Breast epithelium (tissue), 3 donors: ENCODE measurements at regions not wholly inside any gene's neighbourhood (a gene's known extent, or its start where the extent isn't known, plus 50 kb on each side); places are given as distances from the start of the nearest gene placed in this dataset.

Experiments
- POLR2A ChIP-seq: fragments of 450-650 bp; IDR thresholded peaks from one replicate; pipeline ENCODE4 v1.6.1; 2016; ENCODE audit warnings: antibody characterized with exemption, mild to moderate bottlenecking, moderate library complexity
- POLR2AphosphoS5 ChIP-seq, 3 donors: sonication (generic); formaldehyde crosslinking; IDR thresholded peaks; one replicate each; pipeline ENCODE4 v1.6.1; 2017; ENCODE audit warnings: antibody characterized with exemption in 3 of 3
- TF ChIP-seq, protein P1 (sequence below), 3 donors: fragments of 450-650 bp; IDR thresholded peaks; one replicate each; pipeline ENCODE4 v1.5.1; 2016 to 2017; ENCODE audit warnings: antibody characterized with exemption in 3 of 3, mild to moderate bottlenecking in 3 of 3, moderate library complexity in 3 of 3

DNA sequence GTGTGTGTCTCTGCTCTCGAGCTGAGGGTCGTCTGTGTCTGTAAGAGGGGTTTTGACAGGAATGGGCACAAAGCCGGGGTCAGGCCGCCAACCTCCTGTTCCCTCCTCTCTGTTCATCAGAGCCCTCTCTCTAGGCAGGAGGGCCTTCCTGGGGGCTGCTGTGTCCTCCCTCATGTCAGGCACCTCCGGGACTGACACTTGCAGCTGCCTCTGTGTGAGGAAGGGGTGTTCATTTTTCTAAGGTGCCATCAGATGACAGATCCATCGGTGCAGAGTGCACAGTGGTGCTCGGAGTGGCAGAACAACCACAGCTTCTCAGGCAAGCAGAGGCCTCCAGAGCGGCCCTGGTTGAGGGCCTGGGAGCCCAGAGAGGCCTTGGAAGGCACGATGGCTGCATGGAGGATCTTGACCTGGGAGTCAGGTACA, 265.4 kb upstream of the B3GAT1 start:
- TF ChIP-seq, protein P1, sequence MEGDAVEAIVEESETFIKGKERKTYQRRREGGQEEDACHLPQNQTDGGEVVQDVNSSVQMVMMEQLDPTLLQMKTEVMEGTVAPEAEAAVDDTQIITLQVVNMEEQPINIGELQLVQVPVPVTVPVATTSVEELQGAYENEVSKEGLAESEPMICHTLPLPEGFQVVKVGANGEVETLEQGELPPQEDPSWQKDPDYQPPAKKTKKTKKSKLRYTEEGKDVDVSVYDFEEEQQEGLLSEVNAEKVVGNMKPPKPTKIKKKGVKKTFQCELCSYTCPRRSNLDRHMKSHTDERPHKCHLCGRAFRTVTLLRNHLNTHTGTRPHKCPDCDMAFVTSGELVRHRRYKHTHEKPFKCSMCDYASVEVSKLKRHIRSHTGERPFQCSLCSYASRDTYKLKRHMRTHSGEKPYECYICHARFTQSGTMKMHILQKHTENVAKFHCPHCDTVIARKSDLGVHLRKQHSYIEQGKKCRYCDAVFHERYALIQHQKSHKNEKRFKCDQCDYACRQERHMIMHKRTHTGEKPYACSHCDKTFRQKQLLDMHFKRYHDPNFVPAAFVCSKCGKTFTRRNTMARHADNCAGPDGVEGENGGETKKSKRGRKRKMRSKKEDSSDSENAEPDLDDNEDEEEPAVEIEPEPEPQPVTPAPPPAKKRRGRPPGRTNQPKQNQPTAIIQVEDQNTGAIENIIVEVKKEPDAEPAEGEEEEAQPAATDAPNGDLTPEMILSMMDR (IDR thresholded peaks at IDR 0.05) = no peak
- TF ChIP-seq POLR2A = no peak
- no peak for TF ChIP-seq POLR2AphosphoS5 (IDR thresholded peaks at IDR 0.05)
